ENCODE measurements at regions not wholly inside any gene's neighbourhood (a gene's known extent, or its start where the extent isn't known, plus 50 kb on each side); places are given as distances from the start of the nearest gene placed in this dataset.

- DNase-seq (ENCODE audit: extremely low read depth, low read depth, low spot score), result no peak
Observed at GRCh38 chr6:87995461-87995860, 52.2 kb upstream of the SPACA1 start.

GRCh38 chr6:87993356-87993755 is 54.3 kb upstream of the SPACA1 start:
- DNase-seq (ENCODE audit: extremely low read depth, low read depth, low spot score), result no peak

GRCh38 chr6:87990871-87991270 is 56.8 kb upstream of the SPACA1 start:
- no peak for DNase-seq (ENCODE audit: extremely low read depth, low read depth, low spot score)

- DNase-seq (ENCODE audit: extremely low read depth, low read depth, low spot score), result no peak
Observed at GRCh38 chr6:87982134-87982533, 65.5 kb upstream of the SPACA1 start.

GRCh38 chr6:87979737-87980136 is 67.9 kb upstream of the SPACA1 start:
- no peak for DNase-seq (ENCODE audit: extremely low read depth, low read depth, low spot score)

- no peak for DNase-seq (ENCODE audit: extremely low read depth, low read depth, low spot score)
Observed at GRCh38 chr6:87976616-87977015, 71.0 kb upstream of the SPACA1 start.

- no peak for DNase-seq (ENCODE audit: extremely low read depth, low read depth, low spot score)
Observed at GRCh38 chr6:87975561-87975960, 72.1 kb upstream of the SPACA1 start.

- DNase-seq (ENCODE audit: extremely low read depth, low read depth, low spot score), result no peak
Observed at GRCh38 chr6:87972279-87972678, 75.4 kb upstream of the SPACA1 start.

GRCh38 chr6:87971605-87972262 is 75.9 kb upstream of the SPACA1 start:
- DNase-seq (ENCODE audit: extremely low read depth, low read depth, low spot score), result no peak

- no peak for DNase-seq (ENCODE audit: extremely low read depth, low read depth, low spot score)
Observed at GRCh38 chr6:87968435-87969278, 79.0 kb upstream of the SPACA1 start.

- DNase-seq (ENCODE audit: extremely low read depth, low read depth, low spot score), result no peak
Observed at GRCh38 chr6:87965806-87966205, 81.8 kb upstream of the SPACA1 start.

GRCh38 chr6:87959083-87959482 is 88.6 kb upstream of the SPACA1 start:
- DNase-seq (ENCODE audit: extremely low read depth, low read depth, low spot score), result no peak

- DNase-seq (ENCODE audit: extremely low read depth, low read depth, low spot score), result no peak
Observed at GRCh38 chr6:87951751-87952150, 95.9 kb upstream of the SPACA1 start.

- no peak for DNase-seq (ENCODE audit: extremely low read depth, low read depth, low spot score)
Observed at GRCh38 chr6:87950614-87951013, 97.0 kb upstream of the SPACA1 start.

GRCh38 chr6:87949194-87949593 is 98.4 kb upstream of the SPACA1 start:
- DNase-seq (ENCODE audit: extremely low read depth, low read depth, low spot score), result no peak

GRCh38 chr6:87946669-87947068 is 101.0 kb upstream of the SPACA1 start:
- DNase-seq (ENCODE audit: extremely low read depth, low read depth, low spot score), result no peak

GRCh38 chr6:87945966-87946365 is 101.7 kb upstream of the SPACA1 start:
- no peak for DNase-seq (ENCODE audit: extremely low read depth, low read depth, low spot score)

- no peak for DNase-seq (ENCODE audit: extremely low read depth, low read depth, low spot score)
Observed at GRCh38 chr6:87945181-87945580, 102.5 kb upstream of the SPACA1 start.

- no peak for DNase-seq (ENCODE audit: extremely low read depth, low read depth, low spot score)
Observed at GRCh38 chr6:87944541-87944954, 103.1 kb upstream of the SPACA1 start.

GRCh38 chr6:87943191-87943590 is 104.5 kb upstream of the SPACA1 start:
- no peak for DNase-seq (ENCODE audit: extremely low read depth, low read depth, low spot score)

- no peak for DNase-seq (ENCODE audit: extremely low read depth, low read depth, low spot score)
Observed at GRCh38 chr6:87941556-87942358, 105.9 kb upstream of the SPACA1 start.
